HCT116 (cell line): ENCODE measurements at regions not wholly inside any gene's neighbourhood (a gene's known extent, or its start where the extent isn't known, plus 50 kb on each side); places are given as distances from the start of the nearest gene placed in this dataset.

ENCODE experiments used
- ATAC-seq: fragments of 200-7000 bp; cut with Tn5 transposase; 2 replicates; pipeline ENCODE4 v1.9.1; 2020; ENCODE audit warnings: mild to moderate bottlenecking, moderate library complexity
- BruUV-seq: library from RNA; stranded (reverse); fragments of 400-500 nt; replicated peaks from 2 replicates; lab custom pipeline; 2021; lab: Mats Ljungman, UMichigan
- CTCF ChIA-PET: fragments of 300-600 bp; sonication (Branson Sonifier 250); formaldehyde crosslinking; loops from one replicate; lab custom pipeline; 2021; ENCODE audit warnings: antibody characterized with exemption; lab: Charles Lee
- POLR2A ChIA-PET: fragments of 300-600, 350-600 bp; sonication (Branson Sonifier 250); formaldehyde crosslinking; loops from one replicate; lab custom pipeline; 2021; ENCODE audit warnings: antibody characterized with exemption; lab: Charles Lee
- RAD21 ChIA-PET, 2 experiments: fragments of 300-600 bp; sonication (Branson Sonifier 250); formaldehyde crosslinking; loops; one replicate each; lab custom pipeline; 2023; ENCODE audit warnings: low total read pairs in 2 of 2; ENCODE audit not compliant: uncharacterized antibody in 2 of 2, unreplicated experiment in 2 of 2, low non-redundant PET in 1 of 2; lab: Charles Lee
- DNase-seq: peaks from one replicate; pipeline ENCODE4 v3.0.0-alpha.2; 2010; ENCODE audit warnings: low read depth, low spot score
- H2AFZ ChIP-seq: fragments of 200-600 bp; shearing (Covaris generic), sonication (generic); 2 replicates; pipeline ENCODE4 v1.6.1; 2017; ENCODE audit warnings: low read depth, mixed run types, mixed read lengths, antibody characterized with exemption, low read length; ENCODE audit not compliant: poor library complexity, severe bottlenecking
- H3K27ac ChIP-seq: 2 replicates; pipeline ENCODE4 v1.5.1; 2012; ENCODE audit warnings: low read depth, low read length
- H3K27me3 ChIP-seq: fragments of 200-600 bp; sonication (generic); 2 replicates; pipeline ENCODE4 v1.6.1; 2016; ENCODE audit warnings: mixed run types, low read length, mixed read lengths; ENCODE audit not compliant: insufficient read depth
- H3K36me3 ChIP-seq, 2 experiments: fragments of 200-500 bp in 1 of 2; fragments of 200-600 bp in 1 of 2; sonication (Bioruptor generic) in 1 of 2; sonication (generic) in 1 of 2; 2 replicates each; pipeline versions ENCODE4 v1.5.1 to v1.6.1; 2014 to 2016; ENCODE audit warnings: low read length in 2 of 2, inconsistent platforms in 1 of 2, mixed read lengths in 1 of 2, mixed run types in 1 of 2; ENCODE audit not compliant: insufficient read depth in 2 of 2, control insufficient read depth in 1 of 2
- H3K4me1 ChIP-seq, 2 experiments: fragments of 200-600 bp in 1 of 2; sonication (generic) in 1 of 2; 2 replicates each; pipeline versions ENCODE4 v1.5.1 to v1.6.1; 2012 to 2017; ENCODE audit warnings: low read length in 2 of 2, inconsistent platforms in 1 of 2, mild to moderate bottlenecking in 1 of 2, mixed read lengths in 1 of 2, mixed run types in 1 of 2, moderate library complexity in 1 of 2; ENCODE audit not compliant: insufficient read depth in 2 of 2, control insufficient read depth in 1 of 2
- H3K4me2 ChIP-seq: fragments of 200-600 bp; sonication (generic); 2 replicates; pipeline ENCODE4 v1.6.1; 2017; ENCODE audit warnings: mixed run types, low read length, mixed read lengths
- H3K4me3 ChIP-seq, 2 experiments: fragments of 200-600 bp in 1 of 2; sonication (generic) in 1 of 2; replicated peaks in 1 of 2; 2 replicates each; pipeline ENCODE4 v1.5.1; 2011 to 2016; ENCODE audit warnings: low read length in 2 of 2, control low read depth in 1 of 2, low read depth in 1 of 2, mild to moderate bottlenecking in 1 of 2, mixed read lengths in 1 of 2, mixed run types in 1 of 2
- H3K79me2 ChIP-seq: fragments of 200-600 bp; sonication (generic); 2 replicates; pipeline ENCODE4 v1.6.1; 2017; ENCODE audit warnings: mild to moderate bottlenecking, mixed run types, low read length, moderate library complexity, mixed read lengths; ENCODE audit not compliant: insufficient read depth
- H3K9ac ChIP-seq: fragments of 200-600 bp; sonication (generic); 2 replicates; pipeline ENCODE4 v1.6.1; 2016; ENCODE audit warnings: low read length, mixed read lengths
- H3K9me2 ChIP-seq: fragments of 200-600 bp; sonication (generic), shearing (Covaris generic); 2 replicates; pipeline ENCODE4 v1.6.1; 2017; ENCODE audit warnings: mixed run types, mild to moderate bottlenecking, moderate library complexity; ENCODE audit not compliant: insufficient read depth
- H3K9me3 ChIP-seq, 2 experiments: fragments of 200-500 bp in 1 of 2; fragments of 200-600 bp in 1 of 2; sonication (Bioruptor generic) in 1 of 2; sonication (generic) in 1 of 2; 2 replicates each; pipeline ENCODE4 v1.6.1; 2014 to 2017; ENCODE audit warnings: low read length in 2 of 2, mixed read lengths in 2 of 2, inconsistent platforms in 1 of 2, low read depth in 1 of 2, mild to moderate bottlenecking in 1 of 2, mixed run types in 1 of 2, moderate library complexity in 1 of 2; ENCODE audit not compliant: control insufficient read depth in 1 of 2, insufficient read depth in 1 of 2
- H4K20me1 ChIP-seq: fragments of 200-600 bp; sonication (generic), shearing (Covaris generic); 2 replicates; pipeline ENCODE4 v1.6.1; 2017; ENCODE audit warnings: mixed run types, mild to moderate bottlenecking, moderate library complexity; ENCODE audit not compliant: insufficient read depth
- CBX3 ChIP-seq: IDR thresholded peaks from 2 replicates; pipeline ENCODE4 v1.6.1; 2012; ENCODE audit warnings: low read depth
- EGR1 ChIP-seq: IDR thresholded peaks from 2 replicates; pipeline ENCODE4 v1.6.1; 2012; ENCODE audit warnings: low read depth
- EZH2phosphoT487 ChIP-seq: fragments of 200-600 bp; IDR thresholded peaks from 2 replicates; pipeline ENCODE4 v1.6.1; 2018; ENCODE audit warnings: antibody characterized with exemption, borderline replicate concordance
- JUND ChIP-seq: IDR thresholded peaks from 2 replicates; pipeline ENCODE4 v1.6.1; 2012
- POLR2A ChIP-seq: IDR thresholded peaks from 2 replicates; pipeline ENCODE4 v1.7.0; 2011; ENCODE audit warnings: borderline replicate concordance; ENCODE audit not compliant: insufficient read depth, insufficient read length; ENCODE audit errors: extremely low read depth
- POLR2AphosphoS5 ChIP-seq: IDR thresholded peaks from 2 replicates; pipeline ENCODE4 v1.6.1; 2011; ENCODE audit warnings: mild to moderate bottlenecking, low read depth, low read length, moderate library complexity
- ZBTB33 ChIP-seq: IDR thresholded peaks from 2 replicates; pipeline ENCODE4 v1.6.1; 2011; ENCODE audit warnings: mild to moderate bottlenecking, low read length, moderate library complexity; ENCODE audit not compliant: insufficient replicate concordance; ENCODE audit errors: extremely low read depth
- intact Hi-C: fragments of 100-400 bp; cut with micrococcal nuclease; formaldehyde crosslinking; loops from 2 replicates; pipeline ENCODE4 v1.10.0; 2022
- TF ChIP-seq, protein P1 (sequence below), 3 experiments: fragments of 200-600 bp in 1 of 3; sonication (generic) in 1 of 3; IDR thresholded peaks in 2 of 3; conservative IDR thresholded peaks in 1 of 3; 2 replicates each; pipeline ENCODE4 v1.5.1; 2012 to 2017; ENCODE audit warnings: low read depth in 2 of 3, low read length in 2 of 3, antibody characterized with exemption in 1 of 3, borderline replicate concordance in 1 of 3, control low read depth in 1 of 3, mild to moderate bottlenecking in 1 of 3, mixed read lengths in 1 of 3, mixed run types in 1 of 3, moderate library complexity in 1 of 3; ENCODE audit not compliant: insufficient read depth in 1 of 3

DNA sequence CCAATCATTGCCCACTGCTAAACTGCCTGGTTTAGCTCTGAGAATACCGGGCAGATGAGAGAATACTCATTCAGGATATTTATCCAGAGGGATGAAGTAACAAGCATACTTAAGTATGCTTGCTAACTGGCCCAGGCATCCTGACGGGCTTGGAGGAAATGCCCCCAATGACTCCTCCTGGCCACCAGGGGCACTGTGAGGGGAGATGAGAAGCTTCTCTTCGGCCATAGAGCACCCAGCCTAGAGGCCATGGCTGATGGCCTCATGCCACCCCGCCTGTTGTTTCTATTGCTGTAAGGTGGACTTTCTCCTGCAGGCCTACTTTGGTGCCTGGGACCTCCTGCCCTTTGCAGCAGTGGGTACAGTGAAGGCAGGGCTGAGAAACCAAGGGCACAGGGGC is 134.5 kb upstream of the FSTL4 start:
- no peak overlapping the region for H3K9ac ChIP-seq
- ChIA-PET POLR2A (no interaction called here), RAD21 (no interaction called here), CTCF (interaction anchor here (1.7 kb wide), 1 partner anchor 8 kb away, joined by 5 read pairs; no protein-coding TSS in a partner anchor)
- H3K27me3 ChIP-seq, result no peaks in the 10 kb centered on the region
- no peak overlapping the region for H3K4me3 ChIP-seq
- H3K4me2 ChIP-seq, result no peak overlapping the region
- DNase-seq (peak; percentile 21), ATAC-seq (peak; percentile 87)
- no peak overlapping the region for H2AFZ ChIP-seq
- H3K9me2 ChIP-seq, result no peaks in the 10 kb centered on the region
- H3K27ac ChIP-seq, result no peak overlapping the region
- no peaks in the 10 kb centered on the region for H3K4me1 ChIP-seq
- H3K36me3 ChIP-seq, result no peaks in the 10 kb centered on the region
- BruUV-seq, result no TSS peak
- H4K20me1 ChIP-seq, result no peaks in the 10 kb centered on the region
- no peak for TF ChIP-seq CBX3
- no peak for TF ChIP-seq ZBTB33
- no peak for TF ChIP-seq POLR2AphosphoS5
- TF ChIP-seq POLR2A, result no peak
- TF ChIP-seq EZH2phosphoT487, result no peak
- no peak for TF ChIP-seq JUND
- TF ChIP-seq EGR1, result no peak
- TF ChIP-seq, protein P1, sequence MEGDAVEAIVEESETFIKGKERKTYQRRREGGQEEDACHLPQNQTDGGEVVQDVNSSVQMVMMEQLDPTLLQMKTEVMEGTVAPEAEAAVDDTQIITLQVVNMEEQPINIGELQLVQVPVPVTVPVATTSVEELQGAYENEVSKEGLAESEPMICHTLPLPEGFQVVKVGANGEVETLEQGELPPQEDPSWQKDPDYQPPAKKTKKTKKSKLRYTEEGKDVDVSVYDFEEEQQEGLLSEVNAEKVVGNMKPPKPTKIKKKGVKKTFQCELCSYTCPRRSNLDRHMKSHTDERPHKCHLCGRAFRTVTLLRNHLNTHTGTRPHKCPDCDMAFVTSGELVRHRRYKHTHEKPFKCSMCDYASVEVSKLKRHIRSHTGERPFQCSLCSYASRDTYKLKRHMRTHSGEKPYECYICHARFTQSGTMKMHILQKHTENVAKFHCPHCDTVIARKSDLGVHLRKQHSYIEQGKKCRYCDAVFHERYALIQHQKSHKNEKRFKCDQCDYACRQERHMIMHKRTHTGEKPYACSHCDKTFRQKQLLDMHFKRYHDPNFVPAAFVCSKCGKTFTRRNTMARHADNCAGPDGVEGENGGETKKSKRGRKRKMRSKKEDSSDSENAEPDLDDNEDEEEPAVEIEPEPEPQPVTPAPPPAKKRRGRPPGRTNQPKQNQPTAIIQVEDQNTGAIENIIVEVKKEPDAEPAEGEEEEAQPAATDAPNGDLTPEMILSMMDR (IDR thresholded peaks at IDR 0.05 in 2 of 3, conservative IDR thresholded peaks at IDR 0.05 in 1 of 3; ENCODE audit: borderline replicate concordance in 1 of 3, insufficient read depth in 1 of 3, low read depth in 2 of 3, low read length in 2 of 3), result peak in 2 of 3 experiments; percentile 62 to 66; a peak in 4 of 6 replicates
- H3K9me3 ChIP-seq, result no peaks in the 10 kb centered on the region
- no peaks in the 10 kb centered on the region for H3K79me2 ChIP-seq
- intact Hi-C loops, result no loop called here
